Activated CD4-positive, alpha-beta T cell treated with anti-CD3 and anti-CD28 coated beads for 48 hours (primary cell): ENCODE measurements at regions not wholly inside any gene's neighbourhood (a gene's known extent, or its start where the extent isn't known, plus 50 kb on each side); places are given as distances from the start of the nearest gene placed in this dataset.

Experiments
- DNase-seq: peaks from one replicate; pipeline ENCODE4 v3.0.0-alpha.2; 2020

DNA sequence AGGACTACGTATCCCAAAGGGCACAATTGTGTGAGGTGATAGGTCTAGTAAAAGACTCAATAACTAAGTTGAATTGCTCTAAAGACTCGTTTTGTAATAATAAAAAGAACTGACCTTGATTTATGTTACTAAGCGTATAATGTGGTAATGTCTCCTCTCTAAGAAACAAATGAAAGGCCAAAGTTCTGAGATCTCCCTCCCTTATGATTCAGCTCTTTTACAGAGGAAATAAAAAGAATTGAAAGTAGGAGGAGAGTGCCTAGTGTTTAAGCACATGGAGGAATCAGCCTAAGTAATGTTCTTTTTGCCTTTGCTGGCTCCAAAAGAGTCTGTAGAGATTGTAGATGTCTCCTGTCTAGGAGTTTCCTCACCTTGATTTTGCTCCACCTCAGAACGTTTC, 98.0 kb downstream of the ARL4A start:
- no peak for DNase-seq

- DNase-seq: no peak
These were observed 99.1 kb downstream of the ARL4A start for GRCh38 chr7:12786494-12786893.

- no peak for DNase-seq
These were observed 100.7 kb downstream of the ARL4A start for GRCh38 chr7:12788171-12788570.

DNA sequence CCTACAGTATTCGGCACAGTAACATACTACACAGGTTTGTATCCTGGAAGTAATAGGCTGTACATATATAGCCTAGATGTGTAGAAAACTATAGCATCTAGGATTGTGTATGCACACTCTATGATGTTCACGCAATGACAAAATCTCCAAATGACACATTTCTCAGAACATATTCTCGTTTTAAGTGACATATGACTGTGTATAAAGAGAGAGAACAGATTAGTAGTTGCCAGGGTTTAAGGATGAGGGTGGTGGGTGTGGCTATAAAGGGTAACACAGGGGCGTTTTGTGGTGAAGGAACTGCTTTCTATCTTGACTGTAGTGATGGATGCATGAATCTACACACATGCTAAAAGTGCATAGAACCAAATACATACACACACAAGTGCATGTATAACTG, 101.2 kb downstream of the ARL4A start:
- peak; percentile 3 for DNase-seq

- DNase-seq: no peak
These were observed 107.4 kb downstream of the ARL4A start for GRCh38 chr7:12794722-12795302.

GRCh38 chr7:12796397-12797127, 109.1 kb downstream of the ARL4A start:
- no peak for DNase-seq

DNA sequence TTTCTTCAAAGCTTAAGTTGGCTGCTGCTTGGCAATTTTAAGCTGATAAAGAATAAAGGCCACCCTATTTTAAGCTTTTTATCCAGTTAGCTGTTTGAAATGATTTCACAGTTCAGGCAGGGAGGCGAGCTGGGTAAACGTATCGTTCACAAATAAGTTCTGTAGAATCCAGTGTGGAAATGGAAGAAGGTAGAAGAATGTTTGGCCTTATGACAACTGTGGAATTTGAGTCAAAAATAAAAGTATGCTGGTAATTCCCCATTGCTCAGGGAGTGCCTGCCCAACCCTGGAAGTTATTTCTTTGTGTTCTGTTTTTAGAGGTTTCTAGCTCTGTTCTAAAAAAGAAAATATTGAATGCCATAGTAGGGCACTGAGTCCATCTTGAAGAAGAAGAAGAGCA, 113.1 kb downstream of the ARL4A start:
- no peak for DNase-seq

DNA sequence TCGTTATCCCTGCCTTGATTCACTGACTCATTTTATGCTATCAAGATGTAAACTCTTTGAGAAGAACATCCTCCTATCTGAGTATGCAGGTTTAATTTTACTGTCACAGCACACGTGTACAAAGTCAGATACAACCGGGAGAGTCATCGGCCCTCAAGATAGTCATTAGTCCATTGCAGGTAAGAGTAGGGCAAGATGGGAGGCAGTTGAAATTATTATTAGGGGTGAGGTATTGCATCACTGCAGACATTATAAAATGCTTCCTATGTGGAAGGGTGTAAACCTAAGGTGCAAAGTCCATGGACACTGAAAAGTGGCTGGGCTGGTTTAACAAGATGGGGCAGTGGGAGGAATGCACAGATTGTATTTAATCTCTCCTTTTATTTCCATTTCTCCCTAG, 113.7 kb downstream of the ARL4A start:
- DNase-seq: no peak

- no peak for DNase-seq
These were observed 114.6 kb downstream of the ARL4A start for GRCh38 chr7:12802070-12802469.

GRCh38 chr7:12803542-12803941, 116.1 kb downstream of the ARL4A start:
- no peak for DNase-seq

GRCh38 chr7:12805518-12805928, 118.1 kb downstream of the ARL4A start:
- no peak for DNase-seq

DNA sequence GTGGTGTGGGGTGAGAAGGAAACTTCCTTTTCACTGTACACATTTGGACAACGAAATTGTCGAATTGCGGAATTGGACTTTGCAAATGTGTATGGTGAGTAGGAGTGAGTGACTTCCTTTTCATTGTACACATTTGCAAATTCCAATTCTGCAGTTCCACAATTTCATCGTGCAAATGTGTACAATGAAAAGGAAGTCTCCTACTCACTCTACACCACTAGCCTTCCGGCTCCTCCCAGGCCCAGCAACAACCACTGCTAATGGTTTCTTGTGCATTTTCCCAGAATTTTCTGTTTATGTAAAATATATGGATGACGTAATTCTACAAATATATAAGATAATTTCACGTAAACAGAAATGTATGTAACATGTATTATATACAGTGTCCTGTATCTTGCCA, 118.5 kb downstream of the ARL4A start:
- no peak for DNase-seq

DNA sequence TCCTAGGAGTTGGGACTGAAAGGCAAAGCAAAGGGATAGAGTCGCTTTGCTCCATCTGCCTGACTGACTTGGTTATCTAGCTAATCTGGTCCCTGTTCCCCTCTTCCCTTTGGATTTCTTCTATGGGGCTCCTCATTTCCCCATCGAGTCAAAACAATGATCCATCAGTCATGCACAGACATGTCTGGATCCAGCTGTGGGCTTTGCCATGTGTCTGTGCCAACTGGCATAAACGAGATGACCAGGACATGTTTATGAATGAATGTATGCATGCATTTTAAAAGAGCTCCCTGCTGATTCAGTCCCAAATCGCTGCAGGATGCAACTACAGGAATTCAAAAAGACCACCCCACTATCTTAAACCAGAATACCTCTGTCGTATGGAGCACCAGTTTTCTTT, 122.0 kb downstream of the ARL4A start:
- no peak for DNase-seq

- DNase-seq: no peak
These were observed 124.7 kb downstream of the ARL4A start for GRCh38 chr7:12812111-12812510.

DNA sequence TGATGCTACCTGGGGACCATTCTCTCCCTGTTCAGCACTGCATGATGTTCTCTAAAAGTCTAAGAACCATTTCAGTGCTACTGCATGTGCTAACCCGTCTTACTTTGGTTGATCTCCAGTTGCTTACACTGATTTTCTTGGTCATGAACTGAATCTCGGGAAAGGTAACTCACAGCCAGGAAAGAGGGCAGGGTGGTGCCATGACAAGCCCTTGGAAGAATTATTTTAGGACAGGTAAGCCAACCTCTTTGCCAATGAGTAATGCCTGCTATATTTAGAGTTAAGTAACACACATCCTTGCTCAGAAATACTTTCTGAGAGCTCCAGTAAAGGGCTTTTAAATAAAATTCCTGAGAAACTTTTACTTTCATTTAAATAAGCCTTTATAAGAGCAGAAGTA, 126.7 kb downstream of the ARL4A start:
- DNase-seq: no peak

DNA sequence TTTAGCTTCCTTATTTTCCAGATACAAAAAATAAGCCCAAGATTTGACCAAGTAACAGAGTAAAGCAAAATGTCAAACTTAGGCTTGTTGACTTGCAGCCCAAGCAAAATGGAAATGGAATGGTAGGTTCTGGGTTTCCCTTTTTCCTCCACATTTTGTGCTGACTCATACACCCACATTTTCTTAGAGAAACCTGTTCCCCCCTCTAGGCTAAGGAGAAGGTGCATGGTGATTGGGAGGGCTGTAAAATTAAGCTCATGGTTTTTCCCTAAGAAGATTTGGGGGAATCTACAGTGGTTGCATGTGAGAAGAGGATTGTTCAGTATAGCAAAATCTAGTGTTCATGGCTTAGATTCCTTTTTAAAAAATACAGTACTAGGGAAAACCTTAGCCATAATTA, 127.4 kb downstream of the ARL4A start:
- DNase-seq: no peak

- no peak for DNase-seq
These were observed 128.0 kb downstream of the ARL4A start for GRCh38 chr7:12815426-12815825.

GRCh38 chr7:12815871-12816270, 128.4 kb downstream of the ARL4A start:
- no peak for DNase-seq

DNA sequence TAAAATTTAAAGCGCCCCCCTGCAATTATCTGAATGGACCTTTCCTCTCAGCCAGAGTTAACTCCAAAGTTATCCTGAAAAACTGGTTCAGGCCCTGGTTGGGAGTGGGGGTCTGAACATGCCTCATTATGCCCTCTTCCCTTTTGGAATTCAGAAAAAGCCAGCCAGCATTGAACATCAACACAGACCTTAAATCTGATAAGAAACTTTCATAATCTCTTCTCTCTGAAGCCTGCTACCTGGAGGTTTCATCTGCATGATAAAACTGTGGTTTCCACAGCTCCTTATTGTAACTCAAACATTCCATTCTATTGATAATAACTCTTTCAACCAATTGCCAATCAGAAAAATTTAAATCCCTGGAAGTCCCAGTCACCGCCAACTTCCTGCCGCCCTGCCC, 133.3 kb downstream of the ARL4A start:
- no peak for DNase-seq

GRCh38 chr7:12821746-12822145, 134.3 kb downstream of the ARL4A start:
- no peak for DNase-seq

GRCh38 chr7:12826079-12826478, 138.6 kb downstream of the ARL4A start:
- no peak for DNase-seq

DNA sequence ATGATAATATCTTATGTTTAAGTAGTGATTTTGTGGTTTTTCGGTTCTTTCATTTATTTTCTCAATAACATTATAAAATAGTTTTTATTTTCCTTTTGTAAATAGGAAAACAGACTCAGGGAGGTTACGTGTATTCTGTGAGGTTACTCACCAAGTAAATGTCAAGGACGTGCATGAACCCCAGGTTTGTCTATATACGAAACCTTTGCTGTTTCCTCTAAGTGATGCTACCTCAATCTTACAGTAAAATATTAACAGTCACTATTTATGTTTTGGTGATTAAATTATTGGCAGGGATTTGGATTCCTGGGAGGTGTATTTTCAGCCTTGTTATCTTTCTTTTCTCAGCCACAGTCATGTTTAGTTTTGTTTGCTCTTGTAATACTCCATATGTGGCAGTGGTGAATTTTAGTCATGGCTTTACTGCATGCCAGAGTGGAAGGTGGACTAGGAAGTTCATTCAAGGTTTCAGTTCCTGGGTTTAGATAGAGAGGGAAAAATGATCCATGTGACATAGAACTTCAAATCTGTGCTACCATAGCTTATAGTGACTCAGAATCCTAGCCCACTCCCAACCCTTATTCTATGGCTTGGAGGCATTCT, 139.9 kb downstream of the ARL4A start:
- DNase-seq: no peak

- no peak for DNase-seq
These were observed 140.5 kb downstream of the ARL4A start for GRCh38 chr7:12827920-12828319.

DNA sequence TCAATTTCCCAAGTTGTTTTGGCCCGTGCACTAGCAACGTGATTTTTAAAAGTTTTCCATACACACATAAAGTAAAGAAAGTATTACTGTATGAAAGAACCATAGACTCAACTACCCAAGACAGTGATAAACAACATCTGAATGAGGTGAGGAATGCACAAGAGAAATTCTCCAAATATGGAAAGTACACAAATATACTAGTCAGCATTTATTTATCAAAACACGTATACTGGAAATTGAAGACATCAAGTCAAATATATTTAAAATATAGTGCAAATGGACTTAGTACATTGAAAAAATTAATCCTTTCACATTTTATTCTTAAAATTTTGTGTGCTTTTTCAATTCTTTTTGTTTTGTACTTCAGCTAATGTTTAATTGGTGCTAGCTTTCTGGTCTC, 143.6 kb downstream of the ARL4A start:
- no peak for DNase-seq

- DNase-seq: no peak
These were observed 146.4 kb downstream of the ARL4A start for GRCh38 chr7:12833829-12834228.
